Activated CD8-positive, alpha-beta memory T cell treated with anti-CD3 and anti-CD28 coated beads, Interleukin-2, amount 50 U/mL, for 4 hours (primary cell): ENCODE measurements at regions not wholly inside any gene's neighbourhood (a gene's known extent, or its start where the extent isn't known, plus 50 kb on each side); places are given as distances from the start of the nearest gene placed in this dataset.
"Not testable (repeated sequence)": the region's sequence is repeated elsewhere in the genome, so short reads cannot be mapped to it uniquely, and the experiment has no call there.

Source experiments
- DNase-seq: peaks from one replicate; pipeline ENCODE4 v3.0.0-alpha.2; 2020

DNA sequence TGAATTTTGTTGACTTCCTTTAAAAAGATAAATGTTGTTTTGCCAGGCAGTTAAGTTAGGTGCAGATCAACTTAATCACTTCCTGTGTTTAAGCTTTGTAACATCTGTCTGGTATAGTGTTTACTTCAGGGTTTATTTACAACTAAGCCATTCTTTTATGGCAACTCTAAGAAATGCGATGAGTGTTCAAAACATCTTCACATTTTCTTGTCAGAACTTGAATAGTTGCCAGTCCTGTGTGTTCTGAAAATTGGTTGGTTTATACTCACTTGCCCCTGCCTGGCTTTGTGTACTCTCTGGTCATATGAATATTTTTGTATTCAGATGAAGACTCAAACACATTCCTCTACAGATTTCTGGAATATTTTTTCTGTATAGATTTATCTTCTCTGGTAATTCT is 327.2 kb downstream of the MDFIC start:
- DNase-seq, result no peak

DNA sequence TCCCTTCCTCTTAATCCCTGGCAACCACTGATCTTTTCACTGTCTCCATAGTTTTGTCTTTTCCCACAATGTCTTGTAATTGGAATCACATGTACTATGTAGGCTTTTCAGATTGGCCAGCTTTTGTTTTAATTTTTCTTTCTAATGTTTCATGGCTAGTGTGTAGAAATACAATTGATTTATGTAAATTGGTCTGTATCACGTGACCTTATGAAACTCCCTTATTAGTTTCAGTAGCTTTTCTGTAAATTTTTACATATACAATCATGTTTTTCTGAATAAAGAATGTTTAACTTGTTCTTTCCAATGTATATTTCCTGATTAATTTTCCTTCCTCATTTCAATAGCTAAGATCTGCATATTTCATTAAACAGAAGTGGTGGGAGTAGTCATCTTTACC is 319.3 kb downstream of the MDFIC start:
- DNase-seq, result no peak

DNA sequence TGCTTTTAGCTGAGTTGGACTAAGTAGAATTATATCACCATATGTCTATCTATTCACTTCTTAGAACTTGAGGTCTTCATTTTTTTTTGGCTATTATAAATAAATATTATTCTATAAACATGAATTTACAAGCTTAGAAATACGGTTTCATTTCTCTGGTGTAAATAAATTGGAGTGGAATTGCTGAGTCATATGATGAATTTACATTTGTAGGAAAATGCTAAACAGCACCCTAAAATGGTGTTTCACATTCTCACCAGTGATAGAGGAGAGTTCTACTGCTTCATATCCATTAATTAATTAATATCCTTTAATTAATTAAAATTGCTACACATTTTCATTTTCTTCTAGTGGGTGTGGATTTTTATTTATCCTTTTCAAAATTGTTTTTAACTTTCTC is 318.3 kb downstream of the MDFIC start:
- DNase-seq, result no peak

DNA sequence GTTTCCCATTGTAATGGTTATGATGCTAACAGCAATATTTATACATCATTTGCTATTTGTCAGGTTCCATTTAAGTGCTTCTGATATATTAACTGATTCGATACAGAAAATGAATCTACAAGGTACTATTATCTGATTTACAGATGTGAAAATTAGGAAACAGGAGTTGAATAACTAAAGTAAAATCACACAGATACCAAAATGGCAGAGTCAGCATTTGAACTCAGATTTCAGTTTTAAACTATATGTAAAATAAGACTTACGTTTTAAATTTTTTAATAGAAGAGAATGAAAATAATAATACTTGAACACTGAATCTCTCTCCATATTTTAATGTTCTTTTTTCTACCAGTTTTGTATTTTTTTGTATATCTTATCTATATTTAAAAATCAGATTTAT is 313.2 kb downstream of the MDFIC start:
- no peak for DNase-seq

DNA sequence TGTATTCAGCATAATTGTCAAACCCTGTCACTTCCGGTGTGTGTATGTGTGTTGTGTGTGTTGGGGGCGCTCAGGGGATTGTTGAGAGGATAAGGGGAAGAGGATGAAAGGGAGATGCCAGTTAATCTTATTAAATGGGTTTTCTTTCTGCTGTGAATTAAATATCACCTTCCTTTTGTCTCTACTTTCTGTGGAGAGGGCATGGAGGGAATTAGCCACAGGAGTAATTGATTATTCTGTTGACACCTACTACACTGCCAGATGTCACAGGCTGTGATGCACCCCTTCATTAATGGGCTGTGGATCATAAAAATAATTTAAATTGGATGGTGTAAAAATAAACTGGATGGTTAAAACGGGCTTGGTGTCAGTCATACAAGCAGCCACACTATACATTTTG is 311.9 kb downstream of the MDFIC start:
- no peak for DNase-seq

DNA sequence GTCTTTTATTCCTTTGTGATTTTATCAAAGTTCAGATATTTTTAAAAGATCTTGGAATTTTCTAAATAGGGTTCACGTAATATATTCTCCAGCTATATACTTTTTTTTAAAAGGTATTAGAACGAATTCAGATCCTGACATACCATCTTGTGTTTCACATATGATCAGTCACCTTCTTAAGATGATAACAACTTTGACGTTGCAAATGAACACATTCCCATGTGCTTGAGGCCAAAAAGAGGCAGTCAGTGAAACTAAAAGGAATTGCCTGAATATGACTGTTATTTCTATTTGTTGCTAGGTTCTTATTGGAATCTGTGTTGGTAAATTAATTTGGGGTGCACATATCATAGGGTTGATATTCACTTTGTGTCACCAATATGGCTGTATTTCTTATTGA is 310.1 kb downstream of the MDFIC start:
- DNase-seq, result no peak

DNA sequence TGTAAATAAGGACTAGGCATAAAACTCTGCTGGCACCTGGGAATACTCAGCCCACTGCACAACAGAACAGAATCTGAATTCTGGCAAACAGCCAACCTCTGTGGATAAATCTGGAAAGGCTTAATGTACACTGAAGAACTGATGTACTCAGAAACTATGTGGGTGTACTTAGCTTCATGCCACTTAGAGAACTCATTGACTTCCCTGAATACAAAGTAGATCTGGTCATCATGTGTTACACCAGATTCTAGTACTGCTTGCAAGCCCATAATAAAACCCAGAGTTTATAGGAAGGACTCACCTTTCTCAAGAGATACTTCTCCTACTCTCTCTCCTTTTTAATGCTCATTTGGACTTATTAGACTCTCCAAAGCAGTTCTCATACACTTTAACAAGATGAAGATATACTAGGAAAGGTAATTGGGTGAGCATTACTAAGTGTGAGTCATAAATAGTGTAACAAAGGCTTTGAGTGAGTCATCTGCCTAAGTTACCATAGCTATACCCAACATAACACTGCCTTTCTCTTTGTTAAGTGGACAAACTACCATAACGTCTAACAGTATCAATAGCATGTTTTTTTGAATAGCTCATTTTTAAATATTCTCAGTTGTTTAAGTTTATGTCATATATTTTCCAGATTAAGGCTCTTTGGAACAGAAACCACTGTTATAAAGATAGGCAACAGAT is 309.1 kb downstream of the MDFIC start:
- no peak for DNase-seq

DNA sequence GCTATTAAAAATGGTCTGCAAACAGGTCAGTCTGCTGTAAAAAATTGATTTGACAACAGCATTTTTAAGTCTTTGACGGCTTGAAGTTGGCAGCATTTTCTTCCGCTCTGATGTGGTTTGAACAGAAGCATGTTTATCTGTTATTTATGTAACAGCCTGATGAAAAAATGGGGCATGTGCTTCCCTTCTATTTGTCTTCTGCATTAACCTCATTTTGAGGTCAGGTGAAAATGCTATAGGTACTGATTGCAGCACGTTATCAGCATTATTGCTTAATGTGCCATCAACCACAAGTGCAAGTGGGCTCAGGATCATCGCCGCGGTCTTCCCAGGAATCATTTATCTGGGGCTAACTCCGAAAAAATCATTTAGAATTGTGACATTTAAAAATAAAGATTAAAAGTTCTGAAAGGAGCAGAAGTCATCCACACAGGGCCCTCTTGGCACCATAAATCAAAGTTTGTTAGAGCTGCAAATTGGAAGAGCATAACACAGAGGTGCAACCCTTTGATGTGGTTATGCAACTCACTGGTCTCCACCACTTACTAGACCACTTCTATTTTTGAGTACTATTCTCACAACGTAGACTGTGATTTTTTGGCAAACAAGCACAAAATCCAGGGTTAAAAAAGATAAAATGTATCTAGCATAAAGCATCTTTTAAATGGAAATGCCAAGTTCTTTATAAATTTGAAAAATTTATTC is 307.7 kb downstream of the MDFIC start:
- no peak for DNase-seq

DNA sequence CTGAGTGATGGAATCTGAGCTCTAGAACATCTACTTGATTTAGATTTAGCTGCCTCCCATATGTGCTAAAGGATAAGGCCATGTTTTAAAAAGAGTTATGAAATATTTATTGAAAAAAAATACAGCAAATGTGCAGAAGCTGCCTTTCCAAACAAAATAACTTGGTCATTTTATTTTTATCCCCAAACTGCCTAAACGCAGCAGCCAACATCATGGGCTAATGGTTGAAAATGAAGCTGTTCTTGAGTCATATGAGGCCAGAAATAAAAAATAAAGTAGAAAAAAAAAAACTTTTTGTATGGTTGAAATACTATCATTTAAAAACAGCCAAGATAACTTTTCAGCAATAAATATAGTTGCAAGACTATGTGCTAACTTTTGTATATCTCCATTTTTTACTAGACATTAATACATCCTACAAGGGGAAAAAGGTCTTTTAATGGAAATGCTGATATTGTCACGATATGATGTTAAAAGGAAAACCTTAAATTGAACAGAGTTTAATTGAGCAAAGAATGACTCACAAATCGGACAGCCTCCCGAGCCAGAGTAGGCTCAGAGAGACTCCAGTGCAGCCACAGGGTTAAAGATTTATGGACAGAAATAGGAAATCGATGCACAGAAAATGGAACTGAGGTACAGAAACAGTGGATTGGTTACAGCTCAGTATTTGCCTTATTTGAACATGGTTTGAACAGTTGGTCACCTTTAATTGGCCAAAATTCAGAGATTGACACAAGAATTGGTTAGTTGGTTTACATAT is 305.8 kb downstream of the MDFIC start:
- DNase-seq, result no peak

DNA sequence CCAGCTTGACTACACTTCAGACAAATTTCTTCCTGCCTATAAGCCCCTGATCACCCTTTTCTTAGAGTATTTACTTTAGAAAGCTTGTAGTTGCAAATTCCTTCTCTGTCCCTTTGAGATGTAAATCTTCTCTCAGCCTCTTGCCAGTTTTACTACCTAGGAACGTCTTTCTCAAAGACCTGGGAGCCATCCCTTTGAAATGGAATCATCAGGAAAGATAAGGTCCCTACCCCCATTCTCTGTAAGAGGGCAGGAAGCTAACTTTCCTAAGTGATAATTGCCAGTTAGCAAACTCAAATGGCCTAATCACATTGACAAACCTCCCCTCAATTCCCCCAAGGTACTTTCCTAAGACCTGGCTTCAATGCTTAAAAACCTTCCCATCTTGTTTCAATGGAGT is 304.5 kb downstream of the MDFIC start:
- no peak for DNase-seq

DNA sequence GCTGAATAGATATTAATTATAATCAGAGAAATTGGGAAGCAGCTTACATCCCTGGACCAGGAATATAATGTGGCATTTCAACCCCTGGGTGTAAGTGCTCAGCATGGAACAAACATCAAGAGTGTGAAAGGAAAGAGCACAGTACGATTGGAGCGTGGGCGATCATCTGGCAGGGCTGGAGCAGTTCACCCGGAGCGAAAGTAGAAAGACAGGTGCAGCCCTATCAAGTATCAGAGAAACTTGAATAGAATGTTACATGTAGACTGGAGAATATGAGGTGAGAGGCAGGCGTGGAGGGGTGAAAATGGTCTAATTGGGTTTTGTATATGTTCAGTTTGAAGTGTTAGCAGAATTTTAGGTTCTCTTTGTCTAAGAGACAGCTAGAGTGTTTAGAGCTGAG is 303.0 kb downstream of the MDFIC start:
- no peak for DNase-seq

DNA sequence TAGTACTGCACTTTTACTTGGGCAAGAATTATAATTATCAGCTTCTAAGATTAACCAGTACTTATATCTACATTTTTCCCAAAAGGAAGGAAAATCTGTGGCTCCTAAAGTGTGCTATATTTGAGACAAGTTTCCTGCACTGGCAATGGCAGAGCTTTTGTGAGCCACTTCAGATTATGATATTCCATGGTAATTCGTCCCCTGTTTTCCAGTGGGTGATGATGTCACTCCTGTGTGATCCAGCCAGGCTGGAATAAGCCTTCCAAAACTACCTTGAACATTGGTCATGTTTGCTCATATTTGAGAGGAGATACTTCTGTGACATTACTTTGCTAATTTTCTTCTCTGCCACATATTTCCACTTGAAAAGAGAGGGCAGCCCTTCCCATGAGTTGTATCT is 302.1 kb downstream of the MDFIC start:
- no peak for DNase-seq

DNA sequence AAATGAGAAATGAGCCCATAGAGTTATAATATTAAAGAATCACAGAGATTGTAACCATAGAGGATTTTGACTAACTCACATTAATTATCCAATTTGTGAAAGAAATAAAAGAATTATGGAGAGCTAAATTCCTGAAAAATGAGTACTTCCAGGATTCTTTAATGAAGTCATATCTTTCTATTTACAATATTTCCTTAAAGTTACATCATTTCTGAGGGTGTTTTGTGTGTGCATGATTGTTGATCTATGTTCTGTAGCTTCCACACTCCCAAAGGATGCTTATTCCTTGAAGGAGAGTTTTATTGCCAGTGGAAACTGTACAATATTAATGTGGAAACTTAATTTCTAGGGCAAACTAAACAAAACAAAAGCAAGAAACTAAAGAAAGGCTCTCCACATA is 299.6 kb downstream of the MDFIC start:
- DNase-seq, result no peak

DNA sequence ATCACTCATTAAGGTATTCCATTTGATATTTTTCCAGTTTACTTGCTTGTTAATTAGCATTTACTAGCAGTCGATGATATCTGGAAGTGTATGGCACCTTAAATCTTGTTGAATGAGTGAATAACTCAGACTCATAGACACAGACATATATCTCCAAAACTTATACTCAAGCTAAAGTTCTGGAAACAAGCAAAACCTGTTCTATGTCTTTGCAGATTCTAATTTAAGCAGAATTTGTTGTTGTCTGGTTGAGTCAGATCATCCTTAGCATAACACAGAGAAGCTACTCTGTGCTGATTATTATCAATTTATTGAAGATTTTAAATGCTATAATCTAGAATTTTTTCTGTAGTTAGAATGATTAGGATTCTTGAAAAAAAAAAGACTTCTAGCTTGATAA is 296.2 kb downstream of the MDFIC start:
- no peak for DNase-seq

DNA sequence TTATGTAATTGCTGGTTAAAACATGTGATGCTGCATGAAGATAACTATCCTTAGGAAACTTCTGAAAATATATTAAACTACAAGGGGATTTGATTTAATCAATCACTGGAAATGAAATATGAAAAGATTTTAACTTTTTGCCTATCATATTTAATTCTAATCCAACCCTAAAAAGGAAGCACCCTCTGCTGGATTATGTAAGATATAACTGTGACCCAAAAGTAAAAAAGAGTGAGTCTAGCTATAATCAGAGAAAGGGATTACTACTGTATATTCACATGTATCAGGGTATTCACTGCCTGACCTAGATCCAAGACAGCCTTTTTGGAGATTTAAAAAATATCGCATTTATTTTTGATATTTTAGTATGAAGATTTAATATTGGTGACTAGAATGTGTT is 295.5 kb downstream of the MDFIC start:
- DNase-seq, result no peak

DNA sequence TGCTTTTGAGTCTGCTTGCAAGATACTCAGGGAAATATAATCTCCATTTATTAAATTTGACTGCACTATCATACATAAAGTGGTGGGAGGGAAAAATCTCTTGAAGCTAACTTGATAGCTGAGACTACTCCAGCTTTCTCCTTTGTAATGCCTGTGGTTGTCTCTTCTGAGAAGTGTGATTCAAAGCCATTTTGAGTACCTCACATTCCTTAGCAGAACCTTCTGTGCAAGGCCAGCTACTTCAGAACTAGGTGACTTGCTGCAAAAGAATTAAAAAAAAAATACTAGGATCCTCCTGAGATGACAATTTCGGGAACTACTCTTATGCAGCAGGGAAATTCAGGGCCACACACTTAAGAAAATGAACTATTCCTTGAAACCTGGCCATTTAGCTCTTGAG is 294.8 kb downstream of the MDFIC start:
- DNase-seq, result no peak

DNA sequence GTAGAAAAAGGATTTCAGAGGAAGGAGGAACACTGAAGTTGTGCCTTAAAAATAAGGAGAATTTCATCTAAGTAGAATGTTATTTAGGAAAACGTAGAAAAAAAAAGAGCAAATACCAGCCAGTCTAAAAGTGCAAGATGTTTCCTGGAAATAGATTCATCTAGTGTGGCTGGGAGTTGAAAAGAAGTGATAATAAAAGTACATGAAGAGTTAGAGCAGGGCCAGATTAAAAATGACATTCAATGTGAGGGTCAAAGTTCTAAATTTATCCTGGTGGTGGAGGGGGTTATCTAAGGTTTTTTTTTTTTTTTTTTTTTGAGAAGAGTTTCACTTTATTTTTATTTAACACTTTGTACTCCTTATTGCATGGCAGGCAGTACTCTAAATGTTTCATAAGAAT is 289.3 kb downstream of the MDFIC start:
- no peak for DNase-seq

DNA sequence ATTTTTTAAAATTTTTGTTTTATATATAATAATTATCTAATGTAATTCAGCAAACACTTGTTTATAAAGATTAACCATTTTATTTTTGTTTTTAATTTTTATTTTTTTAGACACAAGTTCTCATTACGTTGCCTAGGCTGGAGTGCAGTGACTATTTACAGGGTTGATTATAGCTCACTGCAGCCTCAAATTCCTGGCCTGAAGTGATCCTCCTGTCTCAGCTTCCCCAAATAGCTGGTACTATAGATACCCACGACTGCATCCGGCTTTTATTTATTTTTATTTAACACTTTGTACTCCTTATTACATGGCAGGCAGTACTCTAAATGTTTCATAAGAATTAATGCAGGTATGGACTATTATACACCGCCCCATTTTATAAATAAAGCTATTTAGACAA is 288.7 kb downstream of the MDFIC start:
- DNase-seq, result no peak

DNA sequence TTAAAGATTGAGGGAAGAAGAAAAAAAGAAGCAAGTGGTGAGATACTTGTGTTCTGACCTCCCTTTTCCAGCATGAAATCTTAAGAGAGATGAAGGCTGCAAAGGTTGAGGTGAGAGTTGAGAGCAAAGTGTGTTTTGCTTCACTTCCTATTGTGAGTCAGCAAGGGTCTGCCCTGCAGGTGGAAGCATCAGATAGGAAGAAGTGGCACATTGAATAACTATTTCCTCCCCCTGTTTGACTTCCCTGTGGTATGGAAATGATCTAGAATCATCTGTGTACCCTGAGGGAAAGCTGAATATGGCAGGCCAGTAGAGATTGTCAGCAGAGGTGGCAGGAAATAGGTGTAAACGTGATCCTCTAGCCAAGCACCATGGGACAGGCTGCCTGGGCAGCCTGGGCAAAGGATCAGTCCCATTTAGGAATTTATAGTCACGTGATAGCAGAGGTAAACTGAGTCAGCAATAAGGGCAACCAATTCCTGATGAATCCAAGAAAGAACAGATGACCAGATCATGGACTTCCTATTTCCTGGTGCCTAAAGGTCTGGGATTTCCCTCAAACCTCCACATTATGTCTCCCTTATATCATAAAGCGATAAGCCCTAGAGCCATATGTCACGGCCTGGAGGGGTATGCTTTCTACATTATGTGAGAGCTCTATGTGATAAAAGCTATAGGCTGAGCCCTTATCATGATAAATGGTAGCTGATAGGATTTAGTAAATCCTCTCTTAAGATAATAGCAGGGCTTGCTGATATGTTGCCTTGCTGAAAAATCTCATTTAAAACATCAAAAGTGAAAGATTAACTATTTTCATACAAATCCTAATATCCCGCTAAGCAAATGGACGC is 287.0 kb downstream of the MDFIC start:
- no peak for DNase-seq

DNA sequence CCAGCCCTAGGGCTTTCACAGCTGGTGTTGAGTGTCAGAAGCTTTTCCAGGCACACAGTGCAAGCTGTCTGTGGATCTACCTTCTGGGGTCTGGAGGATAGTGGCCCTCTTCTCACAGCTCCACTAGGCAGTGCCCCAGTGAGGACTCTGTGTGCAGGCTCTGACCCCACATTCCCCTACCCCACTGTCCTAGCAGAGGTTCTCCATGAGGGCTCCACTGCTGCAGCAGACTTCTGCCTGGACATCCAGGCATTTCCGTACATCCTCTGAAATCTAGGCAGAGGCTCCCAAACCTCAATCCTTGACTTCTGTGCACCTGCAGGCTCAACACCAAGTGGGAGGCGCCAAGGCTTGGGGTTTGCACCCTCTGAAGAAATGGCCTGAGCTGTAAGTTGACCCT is 284.5 kb downstream of the MDFIC start:
- not testable (repeated sequence) for DNase-seq

DNA sequence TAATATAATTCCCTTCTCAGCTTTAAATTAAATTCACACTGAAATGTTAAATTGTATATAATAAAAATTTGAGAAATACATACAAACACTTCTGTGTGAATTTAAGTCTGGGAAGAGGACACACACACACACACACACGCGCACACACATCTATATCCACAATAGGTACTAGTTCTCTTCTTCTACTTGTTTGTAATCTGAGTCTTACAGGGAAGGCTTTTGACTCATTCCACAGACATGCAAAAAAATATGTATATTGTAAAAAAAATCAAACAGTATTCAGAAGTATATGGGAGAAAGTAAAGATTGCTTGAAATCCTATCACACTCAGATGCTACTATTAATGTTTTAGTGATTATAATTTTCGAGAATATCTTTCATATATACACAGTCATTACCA is 276.2 kb downstream of the MDFIC start:
- no peak for DNase-seq

DNA sequence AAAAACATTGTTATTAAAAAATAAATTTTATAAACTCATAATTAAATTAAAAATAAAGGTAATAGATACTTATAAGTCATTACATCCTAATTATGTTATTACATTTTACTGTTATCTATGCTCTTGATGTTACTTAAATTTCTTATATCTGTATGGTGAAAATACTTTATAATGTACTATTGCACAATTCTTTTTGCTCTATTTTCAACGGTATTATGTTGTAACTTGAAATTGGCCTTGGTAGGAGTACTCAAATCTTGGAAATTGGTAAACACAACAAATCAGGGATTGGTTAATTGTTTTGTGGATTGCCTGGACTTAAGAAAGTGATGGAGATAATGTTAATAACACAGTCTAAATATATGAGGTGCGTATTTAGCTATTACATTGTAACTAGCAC is 273.3 kb downstream of the MDFIC start:
- no peak for DNase-seq

DNA sequence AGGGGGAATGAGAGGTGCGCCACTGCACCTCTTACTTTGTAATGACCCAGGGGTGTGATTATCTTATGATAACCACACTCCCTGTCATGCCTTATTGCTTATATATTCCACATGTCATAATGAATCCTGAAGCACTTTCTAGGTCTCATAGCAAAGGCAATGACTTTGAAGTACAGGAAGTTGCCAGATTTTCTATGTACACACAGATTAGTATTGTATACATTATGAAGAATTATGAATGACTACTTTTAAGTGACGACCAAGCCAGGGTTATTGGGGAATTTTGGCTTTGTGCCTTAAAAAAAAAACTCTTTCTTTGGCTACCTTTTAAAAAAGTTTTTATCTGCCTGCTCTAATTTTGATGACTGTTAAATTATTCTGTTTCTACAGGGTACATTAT is 269.6 kb downstream of the MDFIC start:
- DNase-seq, result no peak
